ENCODE measurements at regions not wholly inside any gene's neighbourhood (a gene's known extent, or its start where the extent isn't known, plus 50 kb on each side); places are given as distances from the start of the nearest gene placed in this dataset.

- no peak for TF ChIP-seq POLR2A (IDR thresholded peaks at IDR 0.05)
- no peak for TF ChIP-seq CTCF (IDR thresholded peaks at IDR 0.05 in 4 of 5, conservative IDR thresholded peaks at IDR 0.05 in 1 of 5)
These were observed 1066.5 kb upstream of the MANEA start for GRCh38 chr6:94510877-94511276.

Data from gastrocnemius medialis (tissue), 4 donors.